GM13976 (cell line): ENCODE measurements at regions not wholly inside any gene's neighbourhood (a gene's known extent, or its start where the extent isn't known, plus 50 kb on each side); places are given as distances from the start of the nearest gene placed in this dataset.

Experiments
- DNase-seq: peaks from one replicate; pipeline ENCODE4 v3.0.0; 2012; ENCODE audit warnings: low spot score
- CTCF ChIP-seq: IDR thresholded peaks from 2 replicates; pipeline ENCODE4 v1.5.1; 2012; ENCODE audit warnings: borderline replicate concordance, mild to moderate bottlenecking; ENCODE audit not compliant: insufficient read depth; ENCODE audit errors: extremely low read depth, missing control alignments, control extremely low read depth
- in situ Hi-C: fragments of 300-500 bp; cut with MboI; formaldehyde crosslinking; loops from one replicate; pipeline ENCODE4 v1.12.0; 2022; ENCODE audit warnings: low sequenced_read_pairs, mixed read lengths, inconsistent platforms; ENCODE audit not compliant: unreplicated experiment

- no peak for TF ChIP-seq CTCF
- DNase-seq: no peak
- in situ Hi-C loops: no loop called here
Measured at GRCh38 chr15:26176831-26177230, 313.7 kb upstream of the ATP10A start.

GRCh38 chr15:26171266-26171665, 308.1 kb upstream of the ATP10A start:
- in situ Hi-C loops: no loop called here
- no peak for DNase-seq
- no peak for TF ChIP-seq CTCF

GRCh38 chr15:26166429-26166828, 303.3 kb upstream of the ATP10A start:
- in situ Hi-C loops: no loop called here

GRCh38 chr15:26165546-26165945, 302.4 kb upstream of the ATP10A start:
- in situ Hi-C loops: no loop called here
- TF ChIP-seq CTCF: no peak
- no peak for DNase-seq

More at GRCh38 chr15:26166429-26166828, 303.3 kb upstream of the ATP10A start:
- DNase-seq: no peak
- TF ChIP-seq CTCF: no peak

GRCh38 chr15:26160343-26160742, 297.2 kb upstream of the ATP10A start:
- in situ Hi-C loops: no loop called here
- no peak for TF ChIP-seq CTCF
- no peak for DNase-seq

GRCh38 chr15:26158176-26158575, 295.0 kb upstream of the ATP10A start:
- in situ Hi-C loops: no loop called here
- TF ChIP-seq CTCF: no peak
- no peak for DNase-seq

GRCh38 chr15:26157081-26157480, 294.0 kb upstream of the ATP10A start:
- in situ Hi-C loops: no loop called here
- no peak for TF ChIP-seq CTCF
- no peak for DNase-seq
